Mucosa of descending colon (tissue), 3 donors: ENCODE measurements at regions not wholly inside any gene's neighbourhood (a gene's known extent, or its start where the extent isn't known, plus 50 kb on each side); places are given as distances from the start of the nearest gene placed in this dataset.

Experiments
- ATAC-seq: fragments of 200-7000 bp; cut with Tn5 transposase; one replicate; pipeline ENCODE4 v1.9.1; 2020; ENCODE audit warnings: mild to moderate bottlenecking, moderate library complexity
- DNase-seq, 3 donors: peaks; one replicate each; pipeline ENCODE4 v3.0.0-alpha.2; 2020
- H3K36me3 ChIP-seq: fragments of 200-600 bp; one replicate; pipeline ENCODE4 v1.8.0; 2021; ENCODE audit warnings: low read depth, mild to moderate bottlenecking
- H3K4me1 ChIP-seq: fragments of 200-600 bp; one replicate; pipeline ENCODE4 v1.8.0; 2021; ENCODE audit warnings: low read depth, mild to moderate bottlenecking
- H3K4me3 ChIP-seq: fragments of 200-600 bp; one replicate; pipeline ENCODE4 v1.8.0; 2021; ENCODE audit warnings: mild to moderate bottlenecking
- H3K9me3 ChIP-seq: fragments of 200-600 bp; one replicate; pipeline ENCODE4 v1.8.0; 2021; ENCODE audit warnings: mild to moderate bottlenecking
- intact Hi-C, 2 donors: fragments of 100-400 bp; cut with DNase I in 1 of 2; cut with micrococcal nuclease in 1 of 2; formaldehyde crosslinking; loops; one replicate each; pipeline versions ENCODE4 v1.11.0 to v1.11.1; 2022; cut with DNase I, micrococcal nuclease
- TF ChIP-seq, protein P1 (sequence below): fragments of 200-600 bp; IDR thresholded peaks from one replicate; pipeline ENCODE4 v1.8.0; 2022; ENCODE audit warnings: antibody characterized with exemption, mild to moderate bottlenecking
- donor health status: DM: no; HTN: no; CAD: no; lungs with moderate emphysema.
- donor health status: DM: no; HTN: no; CAD: no.
- donor health status: DM: no; HTN: yes; CAD: no.

DNA sequence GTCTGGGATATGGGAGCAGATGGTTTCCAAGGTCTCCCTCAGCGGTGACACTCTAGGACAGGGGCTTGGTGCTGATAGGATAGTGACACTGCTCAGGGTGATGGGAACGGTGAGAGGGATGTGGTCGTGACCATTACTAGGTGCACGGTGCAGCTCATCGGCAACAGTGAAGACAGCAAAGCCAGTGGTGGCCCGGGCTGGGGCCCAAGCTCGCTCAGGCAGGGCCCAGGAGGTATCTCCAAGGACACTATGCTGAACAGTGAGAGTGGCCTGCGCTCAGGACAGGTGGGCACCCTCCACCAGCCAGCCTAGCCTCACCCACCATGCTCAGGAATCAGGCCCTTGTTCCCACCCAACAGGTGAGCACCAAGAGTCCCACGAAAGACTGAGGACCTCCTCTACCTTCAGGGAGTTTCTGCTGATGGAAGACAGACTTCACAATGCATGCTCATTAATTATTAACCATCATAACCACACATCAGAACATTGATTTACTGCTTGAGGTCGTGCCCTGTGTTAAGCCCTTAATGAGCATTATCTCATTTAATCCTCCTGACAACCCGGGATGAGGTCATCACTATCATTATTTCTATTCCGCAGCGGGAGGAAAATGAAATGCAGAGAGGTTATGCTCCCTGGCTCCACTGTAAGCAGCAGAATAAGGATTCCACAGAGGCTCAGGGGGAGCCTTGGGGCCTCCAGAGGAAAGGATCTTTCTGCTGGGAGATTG, 269.4 kb downstream of the UACA start:
- ATAC-seq (no peak), DNase-seq (no peak)
- TF ChIP-seq, protein P1, sequence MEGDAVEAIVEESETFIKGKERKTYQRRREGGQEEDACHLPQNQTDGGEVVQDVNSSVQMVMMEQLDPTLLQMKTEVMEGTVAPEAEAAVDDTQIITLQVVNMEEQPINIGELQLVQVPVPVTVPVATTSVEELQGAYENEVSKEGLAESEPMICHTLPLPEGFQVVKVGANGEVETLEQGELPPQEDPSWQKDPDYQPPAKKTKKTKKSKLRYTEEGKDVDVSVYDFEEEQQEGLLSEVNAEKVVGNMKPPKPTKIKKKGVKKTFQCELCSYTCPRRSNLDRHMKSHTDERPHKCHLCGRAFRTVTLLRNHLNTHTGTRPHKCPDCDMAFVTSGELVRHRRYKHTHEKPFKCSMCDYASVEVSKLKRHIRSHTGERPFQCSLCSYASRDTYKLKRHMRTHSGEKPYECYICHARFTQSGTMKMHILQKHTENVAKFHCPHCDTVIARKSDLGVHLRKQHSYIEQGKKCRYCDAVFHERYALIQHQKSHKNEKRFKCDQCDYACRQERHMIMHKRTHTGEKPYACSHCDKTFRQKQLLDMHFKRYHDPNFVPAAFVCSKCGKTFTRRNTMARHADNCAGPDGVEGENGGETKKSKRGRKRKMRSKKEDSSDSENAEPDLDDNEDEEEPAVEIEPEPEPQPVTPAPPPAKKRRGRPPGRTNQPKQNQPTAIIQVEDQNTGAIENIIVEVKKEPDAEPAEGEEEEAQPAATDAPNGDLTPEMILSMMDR, result no peak
- H3K9me3 ChIP-seq, result no peaks in the 10 kb centered on the region
- intact Hi-C loops, result no loop called here
- no peak overlapping the region for H3K4me3 ChIP-seq
- H3K4me1 ChIP-seq, result peaks cover 9% of the 10 kb centered on the region
- no peaks in the 10 kb centered on the region for H3K36me3 ChIP-seq

DNA sequence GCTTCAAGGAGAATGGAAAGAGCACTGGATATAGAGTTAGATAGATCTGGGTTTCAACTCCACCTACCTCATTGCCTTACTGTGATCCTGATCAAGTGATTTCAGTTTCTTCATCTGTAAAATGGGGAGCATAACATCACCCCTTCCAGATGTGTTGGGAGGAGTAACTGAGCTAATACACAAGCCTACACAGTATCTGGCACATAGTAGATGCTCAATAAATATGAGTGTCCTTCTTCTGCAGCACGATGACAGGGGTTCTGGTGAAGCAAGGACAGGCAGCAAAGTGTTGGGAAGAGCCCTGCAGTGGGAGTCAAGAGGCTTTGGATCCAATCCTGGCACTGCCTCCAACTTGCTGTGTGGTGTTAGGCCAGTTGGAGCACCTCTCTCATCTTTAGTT, 270.0 kb downstream of the UACA start:
- no peak for ATAC-seq
- H3K9me3 ChIP-seq, result no peaks in the 10 kb centered on the region
- no peak overlapping the region for H3K4me3 ChIP-seq
- no peak for DNase-seq
- H3K4me1 ChIP-seq, result peaks cover 9% of the 10 kb centered on the region
- intact Hi-C loops, result no loop called here
- no peaks in the 10 kb centered on the region for H3K36me3 ChIP-seq
- TF ChIP-seq, protein P1, result no peak

DNA sequence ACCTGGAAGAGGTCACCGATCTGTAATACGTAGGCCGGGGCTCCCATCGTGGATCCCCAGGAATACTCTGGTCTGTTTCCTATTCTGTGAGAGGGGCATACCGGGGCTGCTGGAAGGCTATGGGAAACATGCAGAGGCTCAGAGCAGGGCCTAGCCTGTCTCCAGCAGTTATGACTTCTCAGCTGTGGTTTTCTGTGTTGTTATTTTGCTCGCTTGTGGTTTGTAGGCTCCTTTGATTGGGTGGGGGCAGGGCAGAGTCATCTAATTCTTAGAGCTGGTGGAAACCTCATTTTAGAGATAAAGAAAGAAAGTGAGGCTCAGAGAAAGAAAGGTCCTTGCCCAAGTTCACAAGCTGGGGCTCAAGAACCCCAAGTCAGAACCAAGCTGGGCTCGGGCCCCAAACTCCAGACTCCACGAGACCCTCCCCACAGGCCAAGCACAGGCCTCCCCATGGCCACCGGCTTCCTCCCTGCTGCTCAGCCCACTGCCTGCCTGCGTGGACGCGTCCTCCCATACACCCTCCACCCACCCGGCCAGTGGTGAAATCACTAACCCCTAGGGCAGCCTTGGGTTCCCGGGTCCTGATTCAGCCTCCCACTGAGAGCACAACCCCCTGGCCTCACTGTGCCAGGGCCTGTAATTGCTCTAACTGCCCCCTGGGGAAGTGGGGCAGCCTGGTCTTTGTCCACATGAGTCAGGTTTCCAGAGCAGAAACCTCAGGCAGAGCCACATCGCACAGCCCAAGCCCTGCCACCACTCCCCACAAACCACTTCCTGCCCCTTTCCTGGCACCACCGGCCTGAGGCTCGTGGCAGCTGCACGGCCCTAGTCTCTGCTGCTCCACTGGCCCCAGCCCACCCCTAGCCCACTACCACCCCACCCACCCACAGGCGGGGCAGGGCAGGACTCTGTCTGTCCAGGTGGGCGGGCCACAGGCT, 270.8 kb downstream of the UACA start:
- intact Hi-C loops, result no loop called here
- TF ChIP-seq, protein P1, result no peak
- H3K4me3 ChIP-seq, result no peak overlapping the region
- H3K9me3 ChIP-seq, result no peaks in the 10 kb centered on the region
- H3K36me3 ChIP-seq, result no peaks in the 10 kb centered on the region
- peaks cover 9% of the 10 kb centered on the region for H3K4me1 ChIP-seq
- peak; percentile 75 for ATAC-seq
- peak; percentile 72 to 85 (median 74) for DNase-seq

DNA sequence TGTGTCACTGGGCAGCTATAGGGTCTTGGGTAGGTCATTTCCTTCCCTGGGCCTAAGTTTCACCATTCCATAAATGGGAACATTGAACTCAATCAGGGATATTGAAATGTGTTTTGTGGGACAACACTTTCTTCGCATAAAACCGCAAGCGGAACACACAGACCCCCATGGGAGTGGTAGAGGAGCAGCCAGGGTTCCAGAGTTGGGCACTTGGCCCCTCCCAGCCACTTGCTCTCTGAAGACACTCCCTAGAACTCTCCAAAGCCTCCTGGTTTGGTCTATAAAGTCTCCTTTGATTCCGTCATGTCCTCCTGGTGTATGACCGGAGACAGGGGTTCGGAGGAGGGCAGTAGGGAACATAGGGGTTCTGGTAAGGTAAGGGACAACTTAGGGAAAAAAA, 271.7 kb downstream of the UACA start:
- Histone ChIP-seq H3K4me1 (peaks cover 9% of the 10 kb centered on the region), H3K4me3 (no peak overlapping the region), H3K36me3 (no peaks in the 10 kb centered on the region), H3K9me3 (no peaks in the 10 kb centered on the region)
- no peak for DNase-seq
- intact Hi-C loops, result no loop called here
- ATAC-seq, result no peak
- TF ChIP-seq, protein P1, result no peak

DNA sequence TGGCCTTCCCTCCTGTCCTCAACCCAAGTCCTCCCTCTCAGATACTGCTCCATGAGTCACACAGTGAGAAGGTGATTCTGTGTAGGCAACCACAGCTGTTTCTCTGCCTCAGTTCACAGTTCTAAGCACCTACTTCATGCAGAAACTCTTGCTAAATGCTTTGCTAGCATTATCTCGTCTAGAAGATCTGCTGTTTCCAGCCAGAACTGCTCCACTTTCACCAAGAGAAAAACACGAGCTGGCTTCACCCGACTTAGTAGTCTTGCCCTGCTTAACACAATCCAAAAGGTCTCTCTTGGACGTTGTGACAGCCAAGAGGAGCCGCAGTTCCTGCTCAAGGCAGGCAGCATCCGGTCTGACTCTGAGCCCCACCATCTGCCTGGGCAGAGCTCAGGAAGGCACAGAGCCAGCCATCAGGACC, 272.1 kb downstream of the UACA start:
- H3K9me3 ChIP-seq, result no peaks in the 10 kb centered on the region
- peaks cover 9% of the 10 kb centered on the region for H3K4me1 ChIP-seq
- TF ChIP-seq, protein P1, result no peak
- ATAC-seq (no peak), DNase-seq (no peak)
- intact Hi-C loops, result no loop called here
- H3K4me3 ChIP-seq, result no peak overlapping the region
- no peaks in the 10 kb centered on the region for H3K36me3 ChIP-seq
